Activated CD4-positive, alpha-beta T cell treated with anti-CD3 and anti-CD28 coated beads for 24 hours (primary cell): ENCODE measurements at regions not wholly inside any gene's neighbourhood (a gene's known extent, or its start where the extent isn't known, plus 50 kb on each side); places are given as distances from the start of the nearest gene placed in this dataset.

ENCODE experiments used
- DNase-seq, 2 donors: peaks; one replicate each; pipeline ENCODE4 v3.0.0-alpha.2; 2020; ENCODE audit warnings: low read depth in 2 of 2

GRCh38 chr5:52725065-52725746 is 62.5 kb upstream of the ITGA1 start:
- peak in 1 of 2 donors; percentile 27 for DNase-seq

- no peak for DNase-seq
These were observed 61.9 kb upstream of the ITGA1 start for GRCh38 chr5:52725808-52726207.

GRCh38 chr5:52727020-52727419 is 60.7 kb upstream of the ITGA1 start:
- no peak for DNase-seq

- DNase-seq, result no peak
These were observed 60.1 kb upstream of the ITGA1 start for GRCh38 chr5:52727576-52727975.

GRCh38 chr5:52728224-52728623 is 59.5 kb upstream of the ITGA1 start:
- DNase-seq, result no peak

- no peak for DNase-seq
These were observed 59.0 kb upstream of the ITGA1 start for GRCh38 chr5:52728686-52729085.

- DNase-seq, result no peak
These were observed 56.3 kb upstream of the ITGA1 start for GRCh38 chr5:52731274-52732027.

GRCh38 chr5:52734557-52734956 is 53.2 kb upstream of the ITGA1 start:
- DNase-seq, result no peak

- no peak for DNase-seq
These were observed 52.6 kb upstream of the ITGA1 start for GRCh38 chr5:52735139-52735538.
